ENCODE measurements at regions not wholly inside any gene's neighbourhood (a gene's known extent, or its start where the extent isn't known, plus 50 kb on each side); places are given as distances from the start of the nearest gene placed in this dataset.

DNA sequence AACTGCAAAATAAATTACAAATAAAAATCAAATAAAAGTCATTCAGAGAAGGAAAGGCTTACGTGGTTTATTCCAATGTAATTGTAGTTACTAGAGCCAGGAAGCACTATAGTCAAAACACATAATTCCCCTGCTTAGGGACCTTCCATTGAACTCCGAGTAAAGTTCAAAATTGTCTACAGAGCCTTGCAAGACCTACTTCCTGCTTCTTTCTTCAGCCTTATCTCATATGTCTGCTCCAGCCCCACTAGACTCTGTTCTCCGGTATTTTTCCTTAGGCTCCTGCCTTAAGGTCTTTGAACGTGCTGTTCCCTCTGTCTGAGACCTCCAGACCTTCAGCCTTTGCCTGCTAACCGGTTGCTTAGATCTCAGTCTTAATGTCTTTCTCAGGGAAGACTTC, 104.3 kb downstream of the ARL6IP6 start:
- POLR2A ChIA-PET = no interaction called here
- Histone ChIP-seq H3K36me3 (replicated peaks in 1 of 2; ENCODE audit: control insufficient read depth in 1 of 2, insufficient read depth in 2 of 2, low read length in 2 of 2) (no peaks in the 10 kb centered on the region), H4K20me1 (ENCODE audit: insufficient read depth, low read length) (no peaks in the 10 kb centered on the region), H3K27ac (ENCODE audit: extremely low read length, insufficient read depth, low read length) (no peak overlapping the region), H3K4me2 (ENCODE audit: low read depth, low read length) (no peak overlapping the region), H3K4me1 (ENCODE audit: insufficient read depth, low read length) (no peaks in the 10 kb centered on the region), H2AFZ (ENCODE audit: low read length) (peak overlapping the region; percentile 15), H3K27me3 (ENCODE audit: control insufficient read depth in 1 of 2, insufficient read depth in 2 of 2, low read length in 2 of 2) (no peaks in the 10 kb centered on the region), H3K79me2 (ENCODE audit: insufficient read depth, low read length) (no peaks in the 10 kb centered on the region), H3K4me3 (replicated peaks in 1 of 3; ENCODE audit: insufficient read depth in 1 of 3, low read depth in 2 of 3, low read length in 3 of 3) (no peak overlapping the region), H3K9me3 (ENCODE audit: low read length) (no peaks in the 10 kb centered on the region), H3K9ac (ENCODE audit: insufficient read depth, low read depth, low read length) (no peak overlapping the region)
- intact Hi-C loops (cut with micrococcal nuclease; ENCODE audit: unreplicated experiment) (no loop called here), in situ Hi-C loops (cut with HindIII; ENCODE audit: extremely low pct_ligation_motif_present, low pct_unique_long_range_greater_than_20kb) (no loop called here)
- CTCF ChIA-PET (ENCODE audit: low intra/inter-chr PET ratio, low total read pairs) = no interaction called here
- no peak for DNase-seq (ENCODE audit: low spot score)
- no peak for FAIRE-seq
- 7% methylated on average over 5 of the region's 5 CpGs for WGBS (ENCODE audit: low lambda C conversion rate)
- no peak for ATAC-seq
- BruUV-seq (replicated peaks) = no TSS peak
- TF ChIP-seq AHR (CRISPR knock-in tag; IDR thresholded peaks at IDR 0.05) (no peak), ZNF101 (CRISPR knock-in tag; IDR thresholded peaks at IDR 0.05; ENCODE audit: borderline replicate concordance, low read depth) (no peak), ZNF230 (CRISPR knock-in tag; IDR thresholded peaks at IDR 0.05) (no peak), ZSCAN31 (CRISPR knock-in tag; IDR thresholded peaks at IDR 0.05; ENCODE audit: low read depth) (no peak), ZNF331 (CRISPR knock-in tag; IDR thresholded peaks at IDR 0.05) (no peak), SYNCRIP (IDR thresholded peaks at IDR 0.05; ENCODE audit: insufficient read depth, low read depth, low read length) (no peak), ZNF138 (CRISPR knock-in tag; IDR thresholded peaks at IDR 0.05; ENCODE audit: low read depth) (no peak), CHD2 (IDR thresholded peaks at IDR 0.05; ENCODE audit: low read depth, low read length) (no peak), RFX1 (IDR thresholded peaks at IDR 0.05) (no peak), MAZ (IDR thresholded peaks at IDR 0.05; ENCODE audit: borderline replicate concordance, low read depth, low read length) (no peak), MAZ (CRISPR knock-in tag; IDR thresholded peaks at IDR 0.05; ENCODE audit: low read depth) (no peak), STAG1 (CRISPR knock-in tag; IDR thresholded peaks at IDR 0.05) (no peak), SALL2 (CRISPR knock-in tag; IDR thresholded peaks at IDR 0.05) (no peak)
- TF ChIP-seq, protein P1, sequence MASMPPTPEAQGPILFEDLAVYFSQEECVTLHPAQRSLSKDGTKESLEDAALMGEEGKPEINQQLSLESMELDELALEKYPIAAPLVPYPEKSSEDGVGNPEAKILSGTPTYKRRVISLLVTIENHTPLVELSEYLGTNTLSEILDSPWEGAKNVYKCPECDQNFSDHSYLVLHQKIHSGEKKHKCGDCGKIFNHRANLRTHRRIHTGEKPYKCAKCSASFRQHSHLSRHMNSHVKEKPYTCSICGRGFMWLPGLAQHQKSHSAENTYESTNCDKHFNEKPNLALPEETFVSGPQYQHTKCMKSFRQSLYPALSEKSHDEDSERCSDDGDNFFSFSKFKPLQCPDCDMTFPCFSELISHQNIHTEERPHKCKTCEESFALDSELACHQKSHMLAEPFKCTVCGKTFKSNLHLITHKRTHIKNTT (CRISPR knock-in tag; IDR thresholded peaks at IDR 0.05) = no peak
- TF ChIP-seq, protein P2, sequence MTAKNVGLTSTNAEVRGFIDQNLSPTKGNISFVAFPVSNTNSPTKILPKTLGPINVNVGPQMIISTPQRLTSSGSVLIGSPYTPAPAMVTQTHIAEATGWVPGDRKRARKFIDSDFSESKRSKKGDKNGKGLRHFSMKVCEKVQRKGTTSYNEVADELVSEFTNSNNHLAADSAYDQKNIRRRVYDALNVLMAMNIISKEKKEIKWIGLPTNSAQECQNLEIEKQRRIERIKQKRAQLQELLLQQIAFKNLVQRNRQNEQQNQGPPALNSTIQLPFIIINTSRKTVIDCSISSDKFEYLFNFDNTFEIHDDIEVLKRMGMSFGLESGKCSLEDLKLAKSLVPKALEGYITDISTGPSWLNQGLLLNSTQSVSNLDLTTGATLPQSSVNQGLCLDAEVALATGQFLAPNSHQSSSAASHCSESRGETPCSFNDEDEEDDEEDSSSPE (CRISPR knock-in tag; IDR thresholded peaks at IDR 0.05) = no peak
- TF ChIP-seq, protein P3, sequence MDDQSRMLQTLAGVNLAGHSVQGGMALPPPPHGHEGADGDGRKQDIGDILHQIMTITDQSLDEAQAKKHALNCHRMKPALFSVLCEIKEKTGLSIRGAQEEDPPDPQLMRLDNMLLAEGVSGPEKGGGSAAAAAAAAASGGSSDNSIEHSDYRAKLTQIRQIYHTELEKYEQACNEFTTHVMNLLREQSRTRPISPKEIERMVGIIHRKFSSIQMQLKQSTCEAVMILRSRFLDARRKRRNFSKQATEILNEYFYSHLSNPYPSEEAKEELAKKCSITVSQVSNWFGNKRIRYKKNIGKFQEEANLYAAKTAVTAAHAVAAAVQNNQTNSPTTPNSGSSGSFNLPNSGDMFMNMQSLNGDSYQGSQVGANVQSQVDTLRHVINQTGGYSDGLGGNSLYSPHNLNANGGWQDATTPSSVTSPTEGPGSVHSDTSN (CRISPR knock-in tag; IDR thresholded peaks at IDR 0.05; ENCODE audit: borderline replicate concordance) = no peak

Measured in HepG2 (cell line).